HepG2 (cell line): ENCODE measurements at regions not wholly inside any gene's neighbourhood (a gene's known extent, or its start where the extent isn't known, plus 50 kb on each side); places are given as distances from the start of the nearest gene placed in this dataset.

Source experiments
- ATAC-seq: fragments of 200-7000 bp; cut with Tn5 transposase; 3 replicates; pipeline ENCODE4 v1.9.1; 2020; ENCODE audit warnings: mild to moderate bottlenecking, moderate library complexity
- BruUV-seq: library from RNA; stranded (reverse); fragments of 400-500 nt; replicated peaks from 2 replicates; lab custom pipeline; 2021; lab: Mats Ljungman, UMichigan
- CTCF ChIA-PET: fragments of 300-600 bp; formaldehyde crosslinking; extraction: SDS; loops from one replicate; lab custom pipeline; 2021; ENCODE audit warnings: low total read pairs, inconsistent platforms, low intra/inter-chr PET ratio; lab: Yijun Ruan, JAX
- POLR2A ChIA-PET: fragments of 350-600 bp; sonication (Branson Sonifier 250); formaldehyde crosslinking; loops from one replicate; lab custom pipeline; 2020; ENCODE audit warnings: antibody characterized with exemption, inconsistent platforms; lab: Yijun Ruan, JAX
- DNase-seq: peaks from one replicate; pipeline ENCODE4 v3.0.0-alpha.2; 2015; ENCODE audit warnings: low spot score
- FAIRE-seq: peaks from 3 replicates; lab custom pipeline; 2011; peaks lifted over from hg19 to GRCh38; lab: Jason Lieb, UNC
- H2AFZ ChIP-seq: one replicate; pipeline ENCODE4 v1.6.1; 2011; ENCODE audit warnings: low read length, inconsistent platforms
- H3K27ac ChIP-seq: fragments of 300-600 bp; 3 replicates; pipeline ENCODE4 v1.8.0; 2011; ENCODE audit warnings: mixed run types, mild to moderate bottlenecking, mixed read lengths, low read length, inconsistent platforms; ENCODE audit not compliant: insufficient read depth; ENCODE audit errors: extremely low read length
- H3K27me3 ChIP-seq, 2 experiments: fragments of 200-600 bp in 1 of 2; 2 replicates in 1 of 2; 3 replicates in 1 of 2; pipeline versions ENCODE4 v1.6.0 to v1.8.0; 2011; ENCODE audit warnings: low read length in 2 of 2, mild to moderate bottlenecking in 2 of 2, moderate library complexity in 2 of 2, inconsistent platforms in 1 of 2; ENCODE audit not compliant: insufficient read depth in 2 of 2, control insufficient read depth in 1 of 2
- H3K36me3 ChIP-seq, 2 experiments: fragments of 200-600 bp in 1 of 2; replicated peaks in 1 of 2; 2 replicates in 1 of 2; 3 replicates in 1 of 2; pipeline versions ENCODE4 v1.5.1 to v1.8.0; 2011; ENCODE audit warnings: low read length in 2 of 2, inconsistent platforms in 1 of 2; ENCODE audit not compliant: insufficient read depth in 2 of 2, control insufficient read depth in 1 of 2
- H3K4me1 ChIP-seq: 2 replicates; pipeline ENCODE4 v1.5.1; 2012; ENCODE audit warnings: low read length, inconsistent platforms; ENCODE audit not compliant: insufficient read depth
- H3K4me2 ChIP-seq: 2 replicates; pipeline ENCODE4 v1.6.0; 2011; ENCODE audit warnings: low read depth, low read length, inconsistent platforms
- H3K4me3 ChIP-seq, 3 experiments: fragments of 200-600 bp in 1 of 3; sonication (generic), shearing (Covaris generic) in 1 of 3; replicated peaks in 1 of 3; 2 replicates each; pipeline ENCODE4 v1.5.1; 2011 to 2016; ENCODE audit warnings: low read length in 3 of 3, inconsistent platforms in 2 of 3, low read depth in 2 of 3, mild to moderate bottlenecking in 2 of 3, control low read depth in 1 of 3, mixed read lengths in 1 of 3; ENCODE audit not compliant: insufficient read depth in 1 of 3
- H3K79me2 ChIP-seq: one replicate; pipeline ENCODE4 v1.6.1; 2011; ENCODE audit warnings: low read length, inconsistent platforms; ENCODE audit not compliant: insufficient read depth
- H3K9ac ChIP-seq: 2 replicates; pipeline ENCODE4 v1.6.0; 2011; ENCODE audit warnings: mild to moderate bottlenecking, low read depth, low read length, inconsistent platforms; ENCODE audit not compliant: insufficient read depth
- H3K9me3 ChIP-seq: 2 replicates; pipeline ENCODE4 v1.5.1; 2012; ENCODE audit warnings: mild to moderate bottlenecking, low read length
- H4K20me1 ChIP-seq: 2 replicates; pipeline ENCODE4 v1.6.0; 2011; ENCODE audit warnings: inconsistent platforms, mild to moderate bottlenecking, low read length, moderate library complexity; ENCODE audit not compliant: insufficient read depth
- GPN1 ChIP-seq: sonication (generic); formaldehyde crosslinking; IDR thresholded peaks from 2 replicates; pipeline ENCODE4 v1.5.1; 2020; ENCODE audit warnings: missing genetic modification reagents, borderline replicate concordance
- HNF4A ChIP-seq: sonication (generic); formaldehyde crosslinking; IDR thresholded peaks from 2 replicates; pipeline ENCODE4 v1.4.0; 2020; ENCODE audit warnings: missing genetic modification reagents
- HNRNPH1 ChIP-seq: fragments of 200-400 bp; formaldehyde crosslinking; optimal IDR thresholded peaks from 2 replicates; pipeline ENCODE3; 2017; ENCODE audit warnings: mild to moderate bottlenecking, low read depth, low read length
- POLR2AphosphoS2 ChIP-seq: IDR thresholded peaks from 2 replicates; pipeline ENCODE4 v1.6.1; 2011; ENCODE audit warnings: low read depth, low read length, improper control_type of control experiment
- RFX1 ChIP-seq: fragments of 450-650 bp; IDR thresholded peaks from 2 replicates; pipeline ENCODE4 v1.6.1; 2017
- THAP11 ChIP-seq: IDR thresholded peaks from 2 replicates; pipeline ENCODE4 v1.6.1; 2016; ENCODE audit warnings: missing biosample characterization, missing genetic modification reagents
- THYN1 ChIP-seq: sonication (generic); formaldehyde crosslinking; IDR thresholded peaks from 2 replicates; pipeline ENCODE4 v1.8.1; 2023; ENCODE audit warnings: low read depth, mild to moderate bottlenecking, moderate library complexity, missing genetic modification reagents, borderline replicate concordance
- ZKSCAN8 ChIP-seq: IDR thresholded peaks from 2 replicates; pipeline ENCODE4 v1.6.1; 2016; ENCODE audit warnings: borderline replicate concordance, missing genetic modification reagents, missing compliant biosample characterization
- ZNF652 ChIP-seq: IDR thresholded peaks from 2 replicates; pipeline ENCODE4 v1.6.1; 2016; ENCODE audit warnings: low read depth, borderline replicate concordance
- ZNF772 ChIP-seq: sonication (generic); formaldehyde crosslinking; IDR thresholded peaks from 2 replicates; pipeline ENCODE4 v1.5.0; 2020; ENCODE audit warnings: mild to moderate bottlenecking, missing genetic modification reagents
- WGBS: methylation state at CpG from one replicate; pipeline ENCODE4 v1.1.6; 2017; ENCODE audit warnings: low lambda C conversion rate; 5-methylcytosine and 5-hydroxymethylcytosine counted together
- in situ Hi-C: cut with HindIII; loops from 2 replicates; pipeline ENCODE4 v1.10.0; 2017; ENCODE audit warnings: low pct_unique_long_range_greater_than_20kb; ENCODE audit not compliant: extremely low pct_ligation_motif_present
- intact Hi-C: fragments of 100-400 bp; cut with micrococcal nuclease; formaldehyde crosslinking; loops from one replicate; pipeline ENCODE4 v1.10.0; 2022; ENCODE audit not compliant: unreplicated experiment
- TF ChIP-seq, protein P1 (sequence below): IDR thresholded peaks from 2 replicates; pipeline ENCODE4 v1.6.1; 2016; ENCODE audit warnings: missing biosample characterization, missing genetic modification reagents, low read depth
- TF ChIP-seq, protein P2 (sequence below): sonication (generic); formaldehyde crosslinking; IDR thresholded peaks from 2 replicates; pipeline ENCODE4 v1.4.0; 2020; ENCODE audit warnings: mild to moderate bottlenecking, missing genetic modification reagents

DNA sequence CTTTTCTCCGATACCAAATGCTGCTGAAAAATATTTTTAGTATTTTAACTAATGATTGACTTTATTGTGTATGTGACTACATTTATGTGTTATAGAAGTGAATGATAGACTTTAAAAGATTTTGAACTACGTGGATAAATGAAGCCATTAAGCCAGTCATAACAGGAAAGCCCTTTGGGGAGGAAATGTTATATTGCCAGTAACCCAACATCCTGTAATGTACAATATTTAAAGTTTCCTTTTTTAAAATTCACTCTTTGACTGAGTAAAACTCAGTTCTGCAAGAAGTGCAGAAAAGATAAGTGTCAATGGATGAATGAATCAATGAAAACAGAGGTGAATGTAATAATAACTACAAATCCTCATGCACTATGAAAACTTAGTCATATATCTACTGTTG is 102.6 kb upstream of the TLE4 start (continued):
- TF ChIP-seq, protein P1, sequence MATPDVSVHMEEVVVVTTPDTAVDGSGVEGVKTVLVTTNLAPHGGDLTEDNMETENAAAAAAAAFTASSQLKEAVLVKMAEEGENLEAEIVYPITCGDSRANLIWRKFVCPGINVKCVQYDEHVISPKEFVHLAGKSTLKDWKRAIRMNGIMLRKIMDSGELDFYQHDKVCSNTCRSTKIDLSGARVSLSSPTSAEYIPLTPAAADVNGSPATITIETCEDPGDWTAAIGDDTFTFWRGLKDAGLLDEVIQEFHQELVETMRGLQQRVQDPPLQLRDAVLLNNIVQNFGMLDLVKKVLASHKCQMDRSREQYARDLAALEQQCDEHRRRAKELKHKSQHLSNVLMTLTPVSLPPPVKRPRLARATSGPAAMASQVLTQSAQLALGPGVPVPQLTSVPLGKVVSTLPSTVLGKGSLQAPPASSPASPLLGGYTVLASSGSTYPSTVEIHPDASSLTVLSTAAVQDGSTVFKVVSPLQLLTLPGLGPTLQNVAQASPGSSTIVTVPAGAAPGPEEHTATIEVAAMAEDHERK (CRISPR knock-in tag), result no peak
- TF ChIP-seq THAP11, result no peak
- TF ChIP-seq RFX1, result no peak
- no peak for TF ChIP-seq HNRNPH1

DNA sequence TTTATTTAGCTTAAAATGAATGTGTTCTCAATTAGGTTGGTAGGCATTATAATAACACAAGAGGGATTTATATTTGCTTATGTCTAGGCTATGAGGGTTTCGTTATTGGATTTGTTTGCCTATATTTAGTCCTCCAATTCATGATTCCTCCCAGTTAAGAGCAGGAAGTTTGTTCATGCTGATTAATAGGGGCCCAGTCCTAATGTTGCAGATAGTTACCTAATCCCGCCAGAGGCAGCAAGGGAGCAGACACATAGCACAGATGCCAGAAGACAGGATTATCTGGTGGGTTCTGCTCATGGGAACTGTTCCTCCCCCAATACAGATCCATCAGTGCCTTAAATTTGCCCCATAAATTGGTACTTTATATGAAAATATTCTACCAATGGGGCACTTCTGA is 100.8 kb upstream of the TLE4 start:
- TF ChIP-seq, protein P2, sequence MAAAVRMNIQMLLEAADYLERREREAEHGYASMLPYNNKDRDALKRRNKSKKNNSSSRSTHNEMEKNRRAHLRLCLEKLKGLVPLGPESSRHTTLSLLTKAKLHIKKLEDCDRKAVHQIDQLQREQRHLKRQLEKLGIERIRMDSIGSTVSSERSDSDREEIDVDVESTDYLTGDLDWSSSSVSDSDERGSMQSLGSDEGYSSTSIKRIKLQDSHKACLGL (CRISPR knock-in tag), result no peak
- TF ChIP-seq, protein P1 (CRISPR knock-in tag), result no peak
- TF ChIP-seq ZNF772, result no peak
- no peak for TF ChIP-seq THYN1 (CRISPR knock-in tag)
- no peak for TF ChIP-seq GPN1 (CRISPR knock-in tag)
- TF ChIP-seq POLR2AphosphoS2, result no peak
- no peak for TF ChIP-seq ZKSCAN8 (CRISPR knock-in tag)
- TF ChIP-seq ZNF652 (CRISPR knock-in tag), result no peak
- no peak for TF ChIP-seq HNF4A
- Histone ChIP-seq H3K36me3 (no peaks in the 10 kb centered on the region), H4K20me1 (no peaks in the 10 kb centered on the region), H2AFZ (no peak overlapping the region), H3K9ac (no peak overlapping the region), H3K79me2 (no peaks in the 10 kb centered on the region), H3K4me1 (no peaks in the 10 kb centered on the region), H3K4me3 (no peak overlapping the region), H3K27me3 (no peaks in the 10 kb centered on the region; a peak in 1 of 5 replicates), H3K9me3 (no peaks in the 10 kb centered on the region), H3K27ac (no peak overlapping the region), H3K4me2 (no peak overlapping the region)
- CTCF ChIA-PET, result no interaction called here
- ATAC-seq (no peak), DNase-seq (no peak), FAIRE-seq (no peak)
- POLR2A ChIA-PET, result no interaction called here
- 0% methylated on average over 2 of the region's 2 CpGs for WGBS
- in situ Hi-C loops, result no loop called here
- intact Hi-C loops, result no loop called here
- BruUV-seq, result no TSS peak
